WERI-Rb-1 (cell line): ENCODE measurements at regions not wholly inside any gene's neighbourhood (a gene's known extent, or its start where the extent isn't known, plus 50 kb on each side); places are given as distances from the start of the nearest gene placed in this dataset.
"Not testable (repeated sequence)": the region's sequence is repeated elsewhere in the genome, so short reads cannot be mapped to it uniquely, and the experiment has no call there.

Source experiments
- DNase-seq: peaks from one replicate; pipeline ENCODE4 v3.0.0-alpha.2; 2020
- H3K27ac ChIP-seq: fragments of 250-450 bp; sonication (Bioruptor Pico); 2 replicates; pipeline ENCODE4 v1.5.1; 2020; ENCODE audit warnings: mild to moderate bottlenecking, moderate library complexity
- H3K27me3 ChIP-seq: fragments of 250-450 bp; sonication (Bioruptor Pico); 2 replicates; pipeline ENCODE4 v1.5.1; 2021; ENCODE audit warnings: mild to moderate bottlenecking, low read depth, moderate library complexity; ENCODE audit not compliant: insufficient read depth, severe bottlenecking
- H3K36me3 ChIP-seq: fragments of 250-450 bp; sonication (Bioruptor Pico); 2 replicates; pipeline ENCODE4 v1.5.1; 2020; ENCODE audit warnings: mild to moderate bottlenecking, moderate library complexity
- H3K4me3 ChIP-seq: 2 replicates; pipeline ENCODE4 v1.5.1; 2011; ENCODE audit warnings: low read depth, mild to moderate bottlenecking, control low read depth, low read length
- H3K9me3 ChIP-seq: fragments of 250-450 bp; sonication (Bioruptor Pico); 2 replicates; pipeline ENCODE4 v1.5.1; 2021; ENCODE audit warnings: mild to moderate bottlenecking, moderate library complexity; ENCODE audit not compliant: severe bottlenecking
- CTCF ChIP-seq: IDR thresholded peaks from 2 replicates; pipeline ENCODE4 v1.5.1; 2011; ENCODE audit warnings: low read depth, mild to moderate bottlenecking, control low read depth, inconsistent platforms, low read length

DNA sequence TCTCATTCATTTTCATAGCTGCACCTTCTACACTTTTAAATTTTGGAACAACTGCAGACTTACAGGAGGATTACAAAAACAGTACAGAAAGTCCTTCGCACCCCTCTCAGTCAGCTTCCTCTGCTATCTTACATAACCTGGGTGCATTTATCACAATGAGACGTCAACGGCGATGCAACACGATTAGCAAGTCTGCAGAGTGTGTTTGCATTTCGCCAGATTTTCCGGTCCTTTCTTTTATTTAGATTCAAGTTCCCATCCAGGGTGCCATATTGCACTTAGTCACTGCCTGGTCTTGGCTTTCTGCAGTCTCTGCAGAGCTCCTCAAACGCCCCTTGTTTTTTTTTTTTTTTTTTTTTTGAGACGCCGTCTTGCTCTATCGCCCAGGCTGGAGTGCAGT is 85.9 kb downstream of the ASMT start:
- no peaks in the 10 kb centered on the region for H3K36me3 ChIP-seq
- DNase-seq, result no peak
- no peaks in the 10 kb centered on the region for H3K9me3 ChIP-seq
- H3K27ac ChIP-seq, result no peak overlapping the region
- no peaks in the 10 kb centered on the region for H3K27me3 ChIP-seq
- no peak for TF ChIP-seq CTCF
- no peak overlapping the region for H3K4me3 ChIP-seq

GRCh38 chrX:1701396-1701901 is 86.6 kb downstream of the ASMT start:
- not testable (repeated sequence) for H3K36me3 ChIP-seq, H3K27me3 ChIP-seq, H3K4me3 ChIP-seq, DNase-seq, H3K27ac ChIP-seq, H3K9me3 ChIP-seq

DNA sequence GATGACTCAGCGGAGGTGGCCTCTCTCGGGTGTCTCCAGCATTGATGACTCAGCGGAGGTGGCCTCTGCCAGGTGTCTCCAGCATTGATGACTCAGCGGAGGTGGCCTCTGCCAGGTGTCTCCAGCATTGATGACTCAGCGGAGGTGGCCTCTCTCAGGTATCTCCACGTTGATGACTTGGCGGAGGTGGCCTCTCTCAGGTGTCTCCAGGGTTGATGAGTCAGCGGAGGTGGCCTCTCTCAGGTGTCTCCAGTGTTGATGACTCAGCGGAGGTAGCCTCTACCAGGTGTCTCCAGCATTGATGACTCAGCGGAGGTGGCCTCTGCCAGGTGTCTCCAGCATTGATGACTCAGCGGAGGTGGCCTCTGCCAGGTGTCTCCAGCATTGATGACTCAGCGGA is 87.3 kb downstream of the ASMT start:
- not testable (repeated sequence) for H3K4me3 ChIP-seq, H3K27me3 ChIP-seq, H3K36me3 ChIP-seq, H3K27ac ChIP-seq, DNase-seq, H3K9me3 ChIP-seq

GRCh38 chrX:1702557-1702956 is 87.7 kb downstream of the ASMT start:
- not testable (repeated sequence) for H3K9me3 ChIP-seq, H3K27ac ChIP-seq, H3K4me3 ChIP-seq, DNase-seq, H3K27me3 ChIP-seq, H3K36me3 ChIP-seq

DNA sequence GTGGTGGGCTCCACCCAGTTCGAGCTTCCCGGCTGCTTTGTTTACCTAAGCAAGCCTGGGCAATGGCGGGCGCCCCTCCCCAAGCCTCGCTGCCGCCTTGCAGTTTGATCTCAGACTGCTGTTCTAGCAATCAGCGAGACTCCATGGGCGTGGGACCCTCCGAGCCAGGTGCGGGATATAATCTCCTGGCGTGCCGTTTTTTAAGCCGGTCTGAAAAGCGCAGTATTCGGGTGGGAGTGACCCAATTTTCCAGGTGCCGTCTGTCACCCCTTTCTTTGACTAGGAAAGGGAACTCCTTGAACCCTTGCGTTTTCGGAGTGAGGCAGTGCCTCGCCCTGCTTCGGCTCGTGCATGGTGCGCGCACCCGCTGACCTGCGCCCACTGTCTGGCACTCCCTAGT is 94.4 kb downstream of the ASMT start:
- not testable (repeated sequence) for DNase-seq, H3K9me3 ChIP-seq, H3K36me3 ChIP-seq, H3K27ac ChIP-seq, H3K27me3 ChIP-seq, H3K4me3 ChIP-seq

DNA sequence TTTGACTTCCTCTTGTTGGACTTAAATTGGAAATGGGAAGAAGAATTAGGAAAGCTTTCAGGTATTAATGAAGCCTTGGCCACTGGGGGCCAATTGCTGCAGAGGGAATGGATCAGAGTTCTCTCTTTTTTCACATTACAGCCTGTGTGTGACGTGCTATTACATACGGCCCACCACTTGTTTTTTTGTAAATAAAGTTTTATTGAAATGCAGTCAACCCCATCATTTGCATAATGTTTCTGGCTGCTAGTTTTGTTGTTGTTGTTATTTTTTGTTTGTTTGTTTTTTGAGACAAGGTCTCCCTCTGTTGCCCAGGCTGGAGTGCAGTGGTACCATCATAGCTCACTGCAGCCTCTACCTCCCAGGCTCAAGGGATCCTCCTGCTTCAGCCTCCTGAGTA is 98.4 kb downstream of the ASMT start:
- no peak overlapping the region for H3K27ac ChIP-seq
- no peaks in the 10 kb centered on the region for H3K36me3 ChIP-seq
- no peaks in the 10 kb centered on the region for H3K27me3 ChIP-seq
- H3K4me3 ChIP-seq, result no peak overlapping the region
- H3K9me3 ChIP-seq, result peaks cover 4% of the 10 kb centered on the region
- DNase-seq, result no peak
- no peak for TF ChIP-seq CTCF

GRCh38 chrX:1717373-1717772 is 102.5 kb downstream of the ASMT start:
- no peak for TF ChIP-seq CTCF
- Histone ChIP-seq H3K27ac (no peak overlapping the region), H3K4me3 (no peak overlapping the region), H3K36me3 (no peaks in the 10 kb centered on the region), H3K9me3 (no peaks in the 10 kb centered on the region), H3K27me3 (no peaks in the 10 kb centered on the region)
- no peak for DNase-seq

DNA sequence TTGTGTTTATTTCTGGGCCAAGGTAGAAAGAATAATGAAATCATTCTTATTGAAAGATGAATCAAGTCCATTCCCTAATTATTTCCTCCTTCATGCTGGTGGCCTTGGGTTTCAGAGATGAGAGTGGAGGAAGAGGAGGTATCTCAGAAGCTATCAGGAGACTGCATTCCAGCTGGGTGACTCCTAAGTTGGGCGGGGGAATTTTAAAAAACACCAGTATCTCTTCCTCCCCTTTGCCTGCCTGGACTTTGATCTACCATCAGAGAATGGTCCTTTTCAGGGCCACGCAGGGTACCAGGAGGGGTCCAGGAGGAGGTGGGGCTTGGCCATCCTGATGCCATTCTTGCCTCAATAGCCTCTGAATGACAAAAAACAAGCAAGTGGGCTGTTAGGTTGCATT is 104.4 kb downstream of the ASMT start:
- Histone ChIP-seq H3K9me3 (no peaks in the 10 kb centered on the region), H3K27me3 (no peaks in the 10 kb centered on the region), H3K27ac (no peak overlapping the region), H3K4me3 (no peak overlapping the region), H3K36me3 (no peaks in the 10 kb centered on the region)
- DNase-seq, result no peak
- TF ChIP-seq CTCF, result no peak
